Activated CD4-positive, alpha-beta T cell treated with anti-CD3 and anti-CD28 coated beads for 36 hours (primary cell): ENCODE measurements at regions not wholly inside any gene's neighbourhood (a gene's known extent, or its start where the extent isn't known, plus 50 kb on each side); places are given as distances from the start of the nearest gene placed in this dataset.

Experiments
- ATAC-seq: fragments of 200-7000 bp; cut with Tn5 transposase; one replicate; pipeline ENCODE4 v1.10.0; 2021; ENCODE audit warnings: mild to moderate bottlenecking, moderate library complexity
- CTCF ChIA-PET: fragments of 350-600 bp; sonication (Branson Sonifier 250); formaldehyde crosslinking; loops from one replicate; lab custom pipeline; 2021; ENCODE audit warnings: antibody characterized with exemption; lab: Charles Lee
- POLR2A ChIA-PET: fragments of 350-600 bp; sonication (Branson Sonifier 250); formaldehyde crosslinking; loops from one replicate; lab custom pipeline; 2021; ENCODE audit warnings: antibody characterized with exemption, inconsistent platforms; lab: Charles Lee
- DNase-seq: peaks from one replicate; pipeline ENCODE4 v3.0.0-alpha.2; 2020
- H3K27ac Mint-ChIP-seq: one replicate; pipeline ENCODE4 v1.8.0; 2021; ENCODE audit warnings: mixed read lengths
- H3K27me3 Mint-ChIP-seq: one replicate; pipeline ENCODE4 v1.8.0; 2021; ENCODE audit warnings: mixed read lengths
- H3K36me3 Mint-ChIP-seq: one replicate; pipeline ENCODE4 v1.8.0; 2021; ENCODE audit warnings: low read depth, mixed read lengths
- H3K4me1 Mint-ChIP-seq: one replicate; pipeline ENCODE4 v1.8.0; 2021; ENCODE audit warnings: mixed read lengths
- H3K4me3 Mint-ChIP-seq: one replicate; pipeline ENCODE4 v1.8.0; 2021; ENCODE audit warnings: mild to moderate bottlenecking, moderate library complexity, mixed read lengths
- H3K9me3 Mint-ChIP-seq: one replicate; pipeline ENCODE4 v1.8.0; 2021; ENCODE audit warnings: low read depth, mixed read lengths
- intact Hi-C, 2 experiments: fragments of 100-400 bp; cut with DNase I in 1 of 2; cut with micrococcal nuclease in 1 of 2; formaldehyde crosslinking; loops; one replicate each; pipeline versions ENCODE4 v1.14.2 to v1.15.1; 2022 to 2024; cut with DNase I, micrococcal nuclease

- ATAC-seq (no peak), DNase-seq (no peak)
- Mint-ChIP-seq H3K27ac (no peak overlapping the region), H3K9me3 (no peaks in the 10 kb centered on the region), H3K27me3 (no peaks in the 10 kb centered on the region), H3K4me3 (no peak overlapping the region), H3K4me1 (no peaks in the 10 kb centered on the region), H3K36me3 (no peaks in the 10 kb centered on the region)
- intact Hi-C loops: no loop called here
- ChIA-PET CTCF (interaction anchor here (0.5 kb wide), 1 partner anchor 210 kb away, joined by 3 read pairs; no protein-coding TSS in a partner anchor), POLR2A (no interaction called here)
These were observed 242.1 kb upstream of the RBMS1 start for GRCh38 chr2:160735696-160736095.

- Mint-ChIP-seq H3K36me3 (no peaks in the 10 kb centered on the region), H3K4me1 (no peaks in the 10 kb centered on the region), H3K27me3 (no peaks in the 10 kb centered on the region), H3K27ac (no peak overlapping the region), H3K4me3 (no peak overlapping the region), H3K9me3 (no peaks in the 10 kb centered on the region)
- ChIA-PET CTCF (interaction anchor here (0.5 kb wide), 1 partner anchor 209 kb away, joined by 3 read pairs; no protein-coding TSS in a partner anchor), POLR2A (no interaction called here)
- no peak for DNase-seq
- intact Hi-C loops: no loop called here
- no peak for ATAC-seq
These were observed 242.8 kb upstream of the RBMS1 start for GRCh38 chr2:160736148-160737028.

GRCh38 chr2:160737247-160737646, 243.6 kb upstream of the RBMS1 start:
- H3K36me3 Mint-ChIP-seq: no peaks in the 10 kb centered on the region
- intact Hi-C loops: no loop called here
- H3K4me3 Mint-ChIP-seq: no peak overlapping the region
- peaks cover 3% of the 10 kb centered on the region for H3K4me1 Mint-ChIP-seq
- ChIA-PET CTCF (no interaction called here), POLR2A (no interaction called here)
- ATAC-seq (no peak), DNase-seq (no peak)
- H3K27ac Mint-ChIP-seq: no peak overlapping the region
- H3K9me3 Mint-ChIP-seq: no peaks in the 10 kb centered on the region
- H3K27me3 Mint-ChIP-seq: peaks cover under 1% of the 10 kb centered on the region

GRCh38 chr2:160741271-160741670, 247.7 kb upstream of the RBMS1 start:
- Mint-ChIP-seq H3K36me3 (no peaks in the 10 kb centered on the region), H3K27ac (no peak overlapping the region), H3K4me1 (peaks cover 3% of the 10 kb centered on the region), H3K4me3 (no peak overlapping the region), H3K27me3 (peaks cover 2% of the 10 kb centered on the region), H3K9me3 (no peaks in the 10 kb centered on the region)
- DNase-seq (no peak), ATAC-seq (no peak)
- intact Hi-C loops: no loop called here
- POLR2A ChIA-PET: no interaction called here
- CTCF ChIA-PET: interaction anchor here (0.7 kb wide), 1 partner anchor 312 kb away, joined by 4 read pairs; no protein-coding TSS in a partner anchor

- Mint-ChIP-seq H3K36me3 (no peaks in the 10 kb centered on the region), H3K27ac (no peak overlapping the region), H3K4me1 (peaks cover 3% of the 10 kb centered on the region), H3K4me3 (no peak overlapping the region), H3K9me3 (no peaks in the 10 kb centered on the region), H3K27me3 (peaks cover 2% of the 10 kb centered on the region)
- no peak for DNase-seq
- no peak for ATAC-seq
- POLR2A ChIA-PET: no interaction called here
- CTCF ChIA-PET: interaction anchor here (0.7 kb wide), 1 partner anchor 312 kb away, joined by 4 read pairs; no protein-coding TSS in a partner anchor
- intact Hi-C loops: no loop called here
These were observed 248.2 kb upstream of the RBMS1 start for GRCh38 chr2:160741815-160742214.

DNA sequence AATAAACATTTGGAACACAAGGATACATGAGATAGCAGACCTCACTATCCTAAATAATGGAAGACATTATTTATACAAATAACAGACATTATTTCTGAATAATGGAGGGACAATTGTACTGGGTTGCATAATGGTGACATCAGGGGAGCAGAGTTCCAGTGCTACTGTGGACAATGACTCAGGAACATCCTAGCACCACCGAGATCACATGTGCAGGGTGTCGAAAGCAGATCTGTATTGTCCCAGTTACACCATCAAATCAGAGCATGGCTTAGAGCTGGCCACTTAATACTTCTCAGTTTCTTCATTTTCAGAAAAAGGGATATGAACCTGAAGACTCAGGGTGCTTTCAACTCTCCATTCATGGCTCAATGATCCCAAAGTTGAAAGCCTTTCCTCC, 249.1 kb upstream of the RBMS1 start:
- Mint-ChIP-seq H3K9me3 (no peaks in the 10 kb centered on the region), H3K27ac (no peak overlapping the region), H3K4me3 (no peak overlapping the region), H3K36me3 (no peaks in the 10 kb centered on the region), H3K27me3 (peaks cover 2% of the 10 kb centered on the region), H3K4me1 (peaks cover 3% of the 10 kb centered on the region)
- intact Hi-C loops: no loop called here
- no peak for ATAC-seq
- CTCF ChIA-PET: no interaction called here
- POLR2A ChIA-PET: no interaction called here
- DNase-seq: no peak

GRCh38 chr2:160747501-160748170, 254.0 kb upstream of the RBMS1 start:
- Mint-ChIP-seq H3K9me3 (no peaks in the 10 kb centered on the region), H3K27me3 (peaks cover 2% of the 10 kb centered on the region), H3K36me3 (no peaks in the 10 kb centered on the region), H3K4me1 (peaks cover 3% of the 10 kb centered on the region), H3K4me3 (no peak overlapping the region), H3K27ac (no peak overlapping the region)
- ChIA-PET CTCF (interaction anchor here (0.7 kb wide), 1 partner anchor 651 kb away, joined by 3 read pairs; no protein-coding TSS in a partner anchor), POLR2A (no interaction called here)
- intact Hi-C loops: no loop called here
- ATAC-seq (no peak), DNase-seq (no peak)

GRCh38 chr2:160751021-160751420, 257.4 kb upstream of the RBMS1 start:
- POLR2A ChIA-PET: no interaction called here
- peaks cover 11% of the 10 kb centered on the region for H3K9me3 Mint-ChIP-seq
- H3K4me3 Mint-ChIP-seq: no peak overlapping the region
- H3K27me3 Mint-ChIP-seq: peaks cover 2% of the 10 kb centered on the region
- no peak overlapping the region for H3K27ac Mint-ChIP-seq
- peaks cover 4% of the 10 kb centered on the region for H3K4me1 Mint-ChIP-seq
- CTCF ChIA-PET: no interaction called here
- peaks cover 5% of the 10 kb centered on the region for H3K36me3 Mint-ChIP-seq
- intact Hi-C loops: no loop called here
- DNase-seq (no peak), ATAC-seq (no peak)

DNA sequence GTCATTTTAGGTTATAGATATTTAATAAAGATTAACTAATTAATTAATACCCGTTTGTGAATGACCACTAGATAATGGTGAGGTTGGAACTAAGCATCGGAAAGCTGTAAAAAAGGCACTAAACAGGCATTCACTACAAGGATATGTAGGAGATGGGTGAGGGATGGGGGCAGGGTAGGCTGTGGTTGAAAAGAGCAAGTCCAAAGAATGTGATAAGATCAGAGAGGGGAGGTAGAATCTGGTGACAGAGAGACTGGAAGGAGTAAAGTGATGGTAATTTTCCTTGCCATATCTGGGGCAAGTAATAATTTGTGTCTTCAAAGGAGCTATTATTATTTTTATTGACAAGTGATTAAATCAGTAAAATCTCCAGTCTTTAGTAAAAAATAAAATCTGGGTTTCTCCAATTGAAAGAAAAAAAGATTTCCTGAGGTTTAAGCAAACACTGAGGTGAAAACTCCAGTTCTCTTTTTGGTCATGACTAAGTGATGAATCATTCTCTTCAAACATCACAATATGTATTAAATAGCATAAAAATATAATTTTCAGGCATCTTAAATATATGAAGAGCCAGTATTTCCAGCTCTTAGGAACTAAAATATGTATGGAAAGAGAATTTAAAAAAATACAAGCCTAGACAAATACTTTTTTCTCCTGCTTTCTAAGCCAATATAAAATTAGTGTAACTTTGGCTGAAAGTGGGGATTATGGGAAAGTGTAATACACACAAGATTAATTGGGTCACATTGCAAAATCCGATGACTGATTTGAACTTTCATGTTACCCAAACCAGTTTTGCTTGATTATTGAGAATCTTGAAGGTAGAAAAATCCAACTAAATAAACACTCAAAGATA, 259.1 kb upstream of the RBMS1 start:
- CTCF ChIA-PET: no interaction called here
- peaks cover 2% of the 10 kb centered on the region for H3K27me3 Mint-ChIP-seq
- H3K36me3 Mint-ChIP-seq: peaks cover 5% of the 10 kb centered on the region
- H3K27ac Mint-ChIP-seq: no peak overlapping the region
- no peak overlapping the region for H3K4me3 Mint-ChIP-seq
- ATAC-seq: no peak
- peaks cover 4% of the 10 kb centered on the region for H3K4me1 Mint-ChIP-seq
- peak; percentile 8 for DNase-seq
- peaks cover 14% of the 10 kb centered on the region for H3K9me3 Mint-ChIP-seq
- POLR2A ChIA-PET: no interaction called here
- intact Hi-C loops: no loop called here

DNA sequence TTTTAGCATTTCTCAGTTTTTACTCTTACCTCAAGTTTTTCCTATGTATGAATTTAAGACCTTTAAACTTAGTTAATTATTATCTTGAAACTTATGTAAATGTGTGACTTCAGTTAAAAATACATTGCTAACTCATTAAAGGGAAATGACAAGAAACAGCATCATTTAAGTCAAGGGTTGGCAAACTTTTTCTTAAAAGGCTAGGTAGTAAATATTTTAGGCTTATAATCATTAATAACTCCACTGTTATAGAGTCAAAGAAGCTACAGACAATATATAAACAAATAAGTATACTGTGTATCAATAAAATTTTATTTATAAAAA, 259.7 kb upstream of the RBMS1 start:
- Mint-ChIP-seq H3K27me3 (peaks cover 2% of the 10 kb centered on the region), H3K4me3 (no peak overlapping the region), H3K9me3 (peaks cover 14% of the 10 kb centered on the region), H3K36me3 (peaks cover 5% of the 10 kb centered on the region), H3K27ac (no peak overlapping the region), H3K4me1 (peaks cover 4% of the 10 kb centered on the region)
- POLR2A ChIA-PET: no interaction called here
- DNase-seq (no peak), ATAC-seq (no peak)
- CTCF ChIA-PET: no interaction called here
- intact Hi-C loops: no loop called here

- Mint-ChIP-seq H3K4me1 (peaks cover 4% of the 10 kb centered on the region), H3K36me3 (peaks cover 5% of the 10 kb centered on the region), H3K27ac (no peak overlapping the region), H3K4me3 (no peak overlapping the region), H3K9me3 (peaks cover 14% of the 10 kb centered on the region), H3K27me3 (peaks cover 2% of the 10 kb centered on the region)
- DNase-seq: no peak
- POLR2A ChIA-PET: no interaction called here
- intact Hi-C loops: no loop called here
- CTCF ChIA-PET: no interaction called here
- ATAC-seq: no peak
These were observed 260.4 kb upstream of the RBMS1 start for GRCh38 chr2:160753960-160754359.
